K562 (cell line): ENCODE measurements at regions not wholly inside any gene's neighbourhood (a gene's known extent, or its start where the extent isn't known, plus 50 kb on each side); places are given as distances from the start of the nearest gene placed in this dataset.

Experiments used
- ATAC-seq: fragments of 200-7000 bp; cut with Tn5 transposase; 3 replicates; pipeline ENCODE4 v1.9.1; 2020; ENCODE audit warnings: moderate library complexity
- BruUV-seq: library from RNA; stranded (reverse); fragments of 400-500 nt; replicated peaks from 2 replicates; lab custom pipeline; 2021; lab: Mats Ljungman, UMichigan
- CTCF ChIA-PET: fragments of 300-600 bp; formaldehyde crosslinking; extraction: SDS; loops from one replicate; lab custom pipeline; 2021; ENCODE audit warnings: low intra/inter-chr PET ratio; lab: Yijun Ruan, JAX
- POLR2A ChIA-PET: fragments of 300-600, 350-650 bp; sonication (Branson Sonifier 250); formaldehyde crosslinking; extraction: SDS; loops from one replicate; lab custom pipeline; 2021; ENCODE audit warnings: antibody characterized with exemption, inconsistent platforms; lab: Yijun Ruan, JAX
- DNase-seq, 4 experiments: peaks; one replicate each; pipeline versions ENCODE4 v3.0.0 to v3.0.0-alpha.2; 2011 to 2018; ENCODE audit warnings: low spot score in 3 of 4, mixed read lengths in 3 of 4; ENCODE audit errors: extremely low read depth in 1 of 4
- FAIRE-seq: peaks from 2 replicates; lab custom pipeline; 2011; peaks lifted over from hg19 to GRCh38; lab: Jason Lieb, UNC
- H2AFZ ChIP-seq: 2 replicates; pipeline ENCODE4 v1.6.0; 2011; ENCODE audit warnings: low read depth, low read length, control low read depth, inconsistent platforms
- H3K27ac ChIP-seq: fragments of 200-600 bp; 3 replicates; pipeline ENCODE4 v1.8.0; 2011; ENCODE audit warnings: low read depth, mild to moderate bottlenecking, control low read depth, inconsistent platforms, low read length, moderate library complexity, mixed read lengths; ENCODE audit errors: extremely low read depth
- H3K27me3 ChIP-seq, 2 experiments: fragments of 300-600 bp in 1 of 2; 2 replicates in 1 of 2; 3 replicates in 1 of 2; pipeline versions ENCODE4 v1.6.0 to v1.8.0; 2011; ENCODE audit warnings: inconsistent platforms in 2 of 2, low read length in 2 of 2, mild to moderate bottlenecking in 1 of 2, mixed read lengths in 1 of 2, moderate library complexity in 1 of 2; ENCODE audit not compliant: control insufficient read depth in 2 of 2, insufficient read depth in 2 of 2
- H3K36me3 ChIP-seq: fragments of 300-600 bp; 3 replicates; pipeline ENCODE4 v1.8.0; 2011; ENCODE audit warnings: mild to moderate bottlenecking, low read length, inconsistent platforms; ENCODE audit not compliant: control insufficient read depth, insufficient read depth
- H3K4me1 ChIP-seq, 2 experiments: fragments of 200-600 bp in 1 of 2; replicated peaks in 1 of 2; 2 replicates in 1 of 2; 3 replicates in 1 of 2; pipeline versions ENCODE4 v1.5.1 to v1.8.0; 2011; ENCODE audit warnings: inconsistent platforms in 2 of 2, low read length in 2 of 2, mild to moderate bottlenecking in 1 of 2, mixed read lengths in 1 of 2, moderate library complexity in 1 of 2; ENCODE audit not compliant: control insufficient read depth in 2 of 2, insufficient read depth in 2 of 2
- H3K4me2 ChIP-seq: 2 replicates; pipeline ENCODE4 v1.6.1; 2011; ENCODE audit warnings: low read length, control low read depth, inconsistent platforms, mixed read lengths; ENCODE audit not compliant: insufficient read depth
- H3K4me3 ChIP-seq: fragments of 200-600 bp; sonication (generic), shearing (Covaris generic); 2 replicates; pipeline ENCODE4 v1.5.1; 2016; ENCODE audit warnings: control low read depth, inconsistent platforms
- H3K79me2 ChIP-seq: fragments of 200-600 bp; 3 replicates; pipeline ENCODE4 v1.8.0; 2011; ENCODE audit warnings: low read length, inconsistent platforms; ENCODE audit not compliant: control insufficient read depth, insufficient read depth
- H3K9ac ChIP-seq, 2 experiments: 2 replicates each; pipeline versions ENCODE4 v1.6.0 to v1.6.1; 2011; ENCODE audit warnings: low read depth in 2 of 2, low read length in 2 of 2, control low read depth in 1 of 2, inconsistent platforms in 1 of 2, mild to moderate bottlenecking in 1 of 2, mixed read lengths in 1 of 2; ENCODE audit not compliant: insufficient read depth in 1 of 2
- H3K9me1 ChIP-seq: one replicate; pipeline ENCODE4 v1.6.0; 2011; ENCODE audit warnings: inconsistent platforms, mild to moderate bottlenecking, low read length, moderate library complexity; ENCODE audit not compliant: control insufficient read depth, insufficient read depth
- H3K9me3 ChIP-seq: replicated peaks from 2 replicates; pipeline ENCODE4 v1.5.1; 2011; ENCODE audit warnings: low read depth, low read length, inconsistent platforms; ENCODE audit not compliant: control insufficient read depth, insufficient read depth
- H4K20me1 ChIP-seq: replicated peaks from 2 replicates; pipeline ENCODE4 v1.6.1; 2011; ENCODE audit warnings: low read length, inconsistent platforms, mixed read lengths; ENCODE audit not compliant: control insufficient read depth, insufficient read depth
- ASH1L ChIP-seq: fragments of 450-650 bp; IDR thresholded peaks from 2 replicates; pipeline ENCODE4 v1.6.1; 2018; ENCODE audit warnings: borderline replicate concordance, mild to moderate bottlenecking, low read depth; ENCODE audit not compliant: partially characterized antibody
- BACH1 ChIP-seq: fragments of 200-800 bp; sonication (Bioruptor generic); IDR thresholded peaks from 2 replicates; pipeline ENCODE4 v1.6.1; 2016; ENCODE audit warnings: missing genetic modification characterization, missing compliant biosample characterization
- ETV6 ChIP-seq, 3 experiments: fragments of 150-350 bp in 1 of 3; sonication (generic) in 1 of 3; formaldehyde crosslinking in 1 of 3; IDR thresholded peaks; 2 replicates each; pipeline versions ENCODE4 v1.6.1 to v1.8.0; 2014 to 2022; ENCODE audit warnings: borderline replicate concordance in 2 of 3, low read depth in 2 of 3, antibody characterized with exemption in 1 of 3, low read length in 1 of 3, mild to moderate bottlenecking in 1 of 3, missing genetic modification reagents in 1 of 3
- HMGN3 ChIP-seq: IDR thresholded peaks from 2 replicates; pipeline ENCODE4 v1.6.1; 2011; ENCODE audit warnings: borderline replicate concordance, low read depth, mild to moderate bottlenecking, mixed read lengths, low read length; ENCODE audit not compliant: insufficient read length; ENCODE audit errors: extremely low read depth
- KDM5B ChIP-seq: fragments of 200-600 bp; sonication (generic); IDR thresholded peaks from 2 replicates; pipeline ENCODE4 v1.6.1; 2012; ENCODE audit warnings: low read depth, mild to moderate bottlenecking, moderate library complexity, low read length, control low read depth, inconsistent platforms; ENCODE audit not compliant: insufficient replicate concordance
- NRF1 ChIP-seq, 2 experiments: fragments of 450-650 bp; IDR thresholded peaks in 1 of 2; conservative IDR thresholded peaks in 1 of 2; 2 replicates each; pipeline ENCODE4 v1.6.1; 2014; ENCODE audit warnings: mild to moderate bottlenecking in 2 of 2
- SAFB ChIP-seq: fragments of 200-400 bp; formaldehyde crosslinking; IDR thresholded peaks from 2 replicates; pipeline ENCODE4 v1.6.1; 2017; ENCODE audit warnings: low read depth, low read length, borderline replicate concordance
- SMAD1 ChIP-seq: fragments of 150-350 bp; IDR thresholded peaks from 2 replicates; pipeline ENCODE4 v1.6.1; 2014; ENCODE audit warnings: low read length, low read depth; ENCODE audit not compliant: partially characterized antibody
- SMAD2 ChIP-seq: fragments of 150-350 bp; IDR thresholded peaks from 2 replicates; pipeline ENCODE4 v1.6.1; 2014; ENCODE audit warnings: low read depth, mild to moderate bottlenecking, low read length
- TCF7L2 ChIP-seq: fragments of 150-350 bp; IDR thresholded peaks from 2 replicates; pipeline ENCODE4 v1.6.1; 2016; ENCODE audit warnings: low read depth, mild to moderate bottlenecking, low read length, moderate library complexity
- ZKSCAN1 ChIP-seq: fragments of 150-350 bp; IDR thresholded peaks from 2 replicates; pipeline ENCODE4 v1.6.1; 2016; ENCODE audit warnings: low read depth, low read length
- WGBS: fragments of 100-300 bp; shearing (Covaris generic); methylation state at CpG from one replicate; pipeline ENCODE4 v1.1.6; 2016; ENCODE audit warnings: low coverage, mixed read lengths; ENCODE audit not compliant: insufficient coverage; ENCODE audit errors: missing lambda C conversion rate; 5-methylcytosine and 5-hydroxymethylcytosine counted together
- in situ Hi-C: fragments of 300-500 bp; cut with MboI; formaldehyde crosslinking; loops from 4 replicates; pipeline ENCODE4 v1.15.0; 2018; ENCODE audit warnings: inconsistent platforms, mixed read lengths
- intact Hi-C: fragments of 100-400 bp; cut with micrococcal nuclease; formaldehyde crosslinking; loops from 2 replicates; pipeline ENCODE4 v1.14.2; 2022

DNA sequence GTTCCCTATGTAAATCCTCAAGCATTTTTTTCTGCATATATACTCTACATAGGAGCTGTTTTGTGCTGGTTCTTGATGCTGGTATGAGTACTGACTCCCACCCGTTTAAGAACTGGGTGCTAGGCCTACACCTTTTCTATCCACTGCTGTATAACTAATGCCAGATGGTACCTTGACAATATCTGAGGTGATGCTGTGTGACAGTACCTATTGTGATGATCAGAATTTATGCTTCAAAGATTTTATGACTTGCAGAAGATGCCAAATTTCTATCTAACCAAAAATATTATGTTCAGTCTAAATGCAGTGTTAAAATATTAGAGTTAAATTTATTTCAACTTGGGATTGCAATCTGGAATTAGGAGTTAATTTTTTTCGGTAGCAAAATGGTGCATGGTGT is 272.3 kb upstream of the NOVA1 start:
- H3K27me3 ChIP-seq = no peaks in the 10 kb centered on the region
- FAIRE-seq (no peak), DNase-seq (no peak), ATAC-seq (no peak)
- no peaks in the 10 kb centered on the region for H3K79me2 ChIP-seq
- H3K9ac ChIP-seq = no peak overlapping the region
- POLR2A ChIA-PET = no interaction called here
- H3K4me1 ChIP-seq = peaks cover 0 to 7% of the 10 kb centered on the region in 2 experiments; a peak in 2 of 5 replicates
- no peaks in the 10 kb centered on the region for H3K9me3 ChIP-seq
- TF ChIP-seq BACH1 (tag) (no peak), HMGN3 (no peak), SMAD2 (no peak)
- no peak overlapping the region for H3K27ac ChIP-seq
- 0 out of 2 replicates have a peak, but pooled peaks cover 5% of the 10 kb centered on the region for H4K20me1 ChIP-seq
- CTCF ChIA-PET = no interaction called here
- H3K9me1 ChIP-seq = no peaks in the 10 kb centered on the region
- H3K36me3 ChIP-seq = no peaks in the 10 kb centered on the region
- H2AFZ ChIP-seq = no peak overlapping the region
- no peak overlapping the region for H3K4me3 ChIP-seq
- in situ Hi-C loops = no loop called here
- intact Hi-C loops = no loop called here
- H3K4me2 ChIP-seq = no peak overlapping the region
- no TSS peak for BruUV-seq
- 51% methylated on average over 2 of the region's 2 CpGs for WGBS

DNA sequence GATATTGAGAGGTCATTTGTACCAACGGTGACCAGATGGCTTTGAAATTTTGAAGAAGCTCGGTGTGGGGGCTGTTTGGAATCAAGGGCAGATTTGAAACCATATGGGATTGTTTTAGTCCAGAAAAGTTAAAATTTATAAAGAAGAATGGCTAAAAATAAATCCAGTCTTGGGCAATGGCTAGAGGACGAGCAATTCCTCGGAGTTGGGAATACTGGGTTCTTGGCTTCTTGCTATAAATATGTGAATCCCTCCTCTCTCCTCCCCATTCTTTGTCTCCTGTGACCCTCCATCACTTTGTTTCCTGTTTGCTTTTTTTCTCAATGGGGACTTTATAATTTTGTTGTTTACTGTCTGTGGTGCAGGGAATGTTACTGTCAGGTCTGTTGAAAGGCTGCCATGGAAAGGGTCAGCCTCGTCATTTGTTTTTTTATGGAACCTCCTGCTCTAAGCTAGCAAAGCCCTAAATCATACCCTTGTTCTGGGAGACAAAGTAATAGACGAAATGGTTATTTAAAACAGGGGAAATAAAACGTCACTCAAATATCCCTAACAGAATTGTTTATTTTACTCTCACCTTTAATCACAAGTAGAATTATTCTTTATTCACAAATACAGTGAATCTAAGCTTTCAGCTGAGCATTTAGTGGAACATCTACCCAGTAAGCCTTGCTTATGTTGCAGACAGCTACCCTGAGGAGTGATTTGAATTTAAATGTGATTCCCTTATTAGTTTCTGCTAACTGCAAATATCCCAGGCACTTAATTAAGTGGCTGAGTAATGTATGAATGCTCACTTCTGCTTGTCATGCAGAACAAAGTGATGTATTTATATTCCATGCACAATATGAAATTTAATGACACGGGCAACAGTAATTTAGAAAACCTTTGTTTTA is 273.1 kb upstream of the NOVA1 start:
- H3K79me2 ChIP-seq = no peaks in the 10 kb centered on the region
- ChIA-PET POLR2A (no interaction called here), CTCF (no interaction called here)
- no peaks in the 10 kb centered on the region for H3K9me3 ChIP-seq
- no peak overlapping the region for H3K4me2 ChIP-seq
- H3K4me1 ChIP-seq = peaks cover 0 to 7% of the 10 kb centered on the region in 2 experiments; a peak in 2 of 5 replicates
- intact Hi-C loops = no loop called here
- no peaks in the 10 kb centered on the region for H3K36me3 ChIP-seq
- H3K9me1 ChIP-seq = no peaks in the 10 kb centered on the region
- no peak overlapping the region for H3K9ac ChIP-seq
- no TSS peak for BruUV-seq
- no peak overlapping the region for H2AFZ ChIP-seq
- FAIRE-seq (no peak), DNase-seq (no peak), ATAC-seq (no peak)
- 32% methylated on average over 7 of the region's 8 CpGs for WGBS
- 0 out of 2 replicates have a peak, but pooled peaks cover 5% of the 10 kb centered on the region for H4K20me1 ChIP-seq
- TF ChIP-seq SMAD1 (no peak), NRF1 (conservative IDR thresholded peaks at IDR 0.05 in 1 of 2, IDR thresholded peaks at IDR 0.05 in 1 of 2) (no peak), TCF7L2 (no peak), ASH1L (no peak), ZKSCAN1 (no peak), SAFB (no peak), KDM5B (no peak), ETV6 (IDR thresholded peaks at IDR 0.05; ENCODE audit: borderline replicate concordance in 1 of 2, low read depth in 2 of 2, low read length in 1 of 2) (no peak), ETV6 (CRISPR knock-in tag; IDR thresholded peaks at IDR 0.05; ENCODE audit: borderline replicate concordance) (no peak)
- no peak overlapping the region for H3K4me3 ChIP-seq
- no peak overlapping the region for H3K27ac ChIP-seq
- in situ Hi-C loops = no loop called here
- no peaks in the 10 kb centered on the region for H3K27me3 ChIP-seq
